ENCODE measurements at regions not wholly inside any gene's neighbourhood (a gene's known extent, or its start where the extent isn't known, plus 50 kb on each side); places are given as distances from the start of the nearest gene placed in this dataset.
"Not testable (repeated sequence)": the region's sequence is repeated elsewhere in the genome, so short reads cannot be mapped to it uniquely, and the experiment has no call there.

- no peaks in the 10 kb centered on the region; the same call in 1 of the 2 replicates for H3K27me3 ChIP-seq (ENCODE audit: control insufficient read depth, insufficient read depth, low read length)
- H3K4me3 ChIP-seq (ENCODE audit: low read depth, low read length) = no peak overlapping the region
Measured at GRCh38 chr4:97317671-97318070, 825.6 kb downstream of the STPG2 start.

GRCh38 chr4:97325751-97326150 lies 817.5 kb downstream of the STPG2 start:
- H3K27ac ChIP-seq (ENCODE audit: low read depth, low read length); H3K9ac ChIP-seq (ENCODE audit: low read depth, low read length); H3K9me3 ChIP-seq (ENCODE audit: control insufficient read depth, insufficient read depth, low read length); H3K4me1 ChIP-seq (ENCODE audit: control insufficient read depth, insufficient read depth, low read length); H3K27me3 ChIP-seq (ENCODE audit: control insufficient read depth, insufficient read depth, low read length); H3K36me3 ChIP-seq (ENCODE audit: control insufficient read depth, insufficient read depth, low read length); H3K4me3 ChIP-seq (ENCODE audit: low read depth, low read length): not testable (repeated sequence)

More at GRCh38 chr4:97317671-97318070, 825.6 kb downstream of the STPG2 start:
- H3K4me1 ChIP-seq (ENCODE audit: control insufficient read depth, insufficient read depth, low read length) = peaks cover 18% of the 10 kb centered on the region
- no peak overlapping the region for H3K9ac ChIP-seq (ENCODE audit: low read depth, low read length)
- H3K9me3 ChIP-seq (ENCODE audit: control insufficient read depth, insufficient read depth, low read length) = no peaks in the 10 kb centered on the region
- peak overlapping the region; percentile 67 for H3K27ac ChIP-seq (ENCODE audit: low read depth, low read length)
- no peaks in the 10 kb centered on the region for H3K36me3 ChIP-seq (ENCODE audit: control insufficient read depth, insufficient read depth, low read length)

DNA sequence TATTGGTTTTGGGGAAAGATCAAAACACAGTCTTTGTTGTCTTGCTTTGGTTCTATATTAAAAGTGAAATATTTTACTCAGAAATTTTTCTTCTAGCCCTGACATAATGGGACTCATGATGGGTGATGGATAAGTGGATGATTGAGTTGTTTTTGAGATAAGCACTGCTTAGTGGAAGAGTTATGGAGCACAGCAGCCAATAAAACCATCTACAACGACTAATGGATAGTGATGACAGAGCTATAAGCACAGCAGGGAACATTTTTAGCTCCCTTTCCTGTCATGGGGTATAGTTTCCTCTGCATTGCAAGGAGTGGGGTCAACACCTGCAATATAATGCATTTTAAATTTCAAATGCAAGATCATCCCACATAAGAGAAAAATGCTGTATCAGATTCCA lies 812.4 kb downstream of the STPG2 start:
- Histone ChIP-seq H3K27ac (ENCODE audit: low read depth, low read length) (no peak overlapping the region), H3K4me3 (ENCODE audit: low read depth, low read length) (no peak overlapping the region), H3K36me3 (ENCODE audit: control insufficient read depth, insufficient read depth, low read length) (no peaks in the 10 kb centered on the region), H3K4me1 (ENCODE audit: control insufficient read depth, insufficient read depth, low read length) (peaks cover 4% of the 10 kb centered on the region; the same call in 1 of the 2 replicates), H3K9ac (ENCODE audit: low read depth, low read length) (no peak overlapping the region), H3K9me3 (ENCODE audit: control insufficient read depth, insufficient read depth, low read length) (no peaks in the 10 kb centered on the region), H3K27me3 (ENCODE audit: control insufficient read depth, insufficient read depth, low read length) (no peaks in the 10 kb centered on the region)

DNA sequence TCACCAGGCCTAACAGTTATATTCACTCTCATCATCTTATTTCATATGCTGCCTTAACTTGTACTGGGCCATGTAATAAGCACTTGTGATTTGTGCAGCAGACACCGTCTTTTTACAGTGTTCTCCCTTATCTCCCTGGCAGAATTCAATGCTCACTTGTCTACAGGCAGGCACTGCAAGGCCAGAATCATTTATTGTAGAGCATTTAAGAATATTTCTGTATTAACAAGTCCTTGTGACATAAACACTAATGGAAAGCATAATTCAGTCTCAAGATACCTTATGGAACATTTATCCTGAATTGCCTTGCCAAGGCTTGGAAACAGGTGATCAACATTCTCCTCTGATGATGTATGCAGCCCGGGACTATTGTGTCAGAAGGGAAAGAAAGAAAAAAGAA lies 808.9 kb downstream of the STPG2 start:
- no peak overlapping the region for H3K9ac ChIP-seq (ENCODE audit: low read depth, low read length)
- H3K36me3 ChIP-seq (ENCODE audit: control insufficient read depth, insufficient read depth, low read length) = no peaks in the 10 kb centered on the region
- no peaks in the 10 kb centered on the region for H3K4me1 ChIP-seq (ENCODE audit: control insufficient read depth, insufficient read depth, low read length)
- no peak overlapping the region for H3K4me3 ChIP-seq (ENCODE audit: low read depth, low read length)
- H3K27ac ChIP-seq (ENCODE audit: low read depth, low read length) = no peak overlapping the region
- no peaks in the 10 kb centered on the region for H3K9me3 ChIP-seq (ENCODE audit: control insufficient read depth, insufficient read depth, low read length)
- no peaks in the 10 kb centered on the region for H3K27me3 ChIP-seq (ENCODE audit: control insufficient read depth, insufficient read depth, low read length)

GRCh38 chr4:97349468-97350186 lies 793.6 kb downstream of the STPG2 start:
- H3K4me3 ChIP-seq (ENCODE audit: low read depth, low read length) = no peak overlapping the region
- H3K27me3 ChIP-seq (ENCODE audit: control insufficient read depth, insufficient read depth, low read length) = no peaks in the 10 kb centered on the region
- H3K36me3 ChIP-seq (ENCODE audit: control insufficient read depth, insufficient read depth, low read length) = no peaks in the 10 kb centered on the region
- H3K27ac ChIP-seq (ENCODE audit: low read depth, low read length) = peak overlapping the region; percentile 51
- peaks cover 27% of the 10 kb centered on the region for H3K4me1 ChIP-seq (ENCODE audit: control insufficient read depth, insufficient read depth, low read length)
- no peak overlapping the region for H3K9ac ChIP-seq (ENCODE audit: low read depth, low read length)
- H3K9me3 ChIP-seq (ENCODE audit: control insufficient read depth, insufficient read depth, low read length) = no peaks in the 10 kb centered on the region

GRCh38 chr4:97353876-97354275 lies 789.4 kb downstream of the STPG2 start:
- Histone ChIP-seq H3K4me1 (ENCODE audit: control insufficient read depth, insufficient read depth, low read length) (peaks cover 17% of the 10 kb centered on the region), H3K4me3 (ENCODE audit: low read depth, low read length) (no peak overlapping the region), H3K9me3 (ENCODE audit: control insufficient read depth, insufficient read depth, low read length) (peaks cover 22% of the 10 kb centered on the region), H3K27ac (ENCODE audit: low read depth, low read length) (no peak overlapping the region), H3K36me3 (ENCODE audit: control insufficient read depth, insufficient read depth, low read length) (no peaks in the 10 kb centered on the region), H3K27me3 (ENCODE audit: control insufficient read depth, insufficient read depth, low read length) (no peaks in the 10 kb centered on the region), H3K9ac (ENCODE audit: low read depth, low read length) (no peak overlapping the region)

GRCh38 chr4:97359826-97360225 lies 783.5 kb downstream of the STPG2 start:
- H3K9ac ChIP-seq (ENCODE audit: low read depth, low read length) = no peak overlapping the region
- no peaks in the 10 kb centered on the region for H3K36me3 ChIP-seq (ENCODE audit: control insufficient read depth, insufficient read depth, low read length)
- no peaks in the 10 kb centered on the region for H3K4me1 ChIP-seq (ENCODE audit: control insufficient read depth, insufficient read depth, low read length)
- no peak overlapping the region for H3K4me3 ChIP-seq (ENCODE audit: low read depth, low read length)
- H3K9me3 ChIP-seq (ENCODE audit: control insufficient read depth, insufficient read depth, low read length) = peaks cover 25% of the 10 kb centered on the region
- no peaks in the 10 kb centered on the region for H3K27me3 ChIP-seq (ENCODE audit: control insufficient read depth, insufficient read depth, low read length)
- no peak overlapping the region for H3K27ac ChIP-seq (ENCODE audit: low read depth, low read length)

- Histone ChIP-seq H3K4me3 (ENCODE audit: low read depth, low read length) (no peak overlapping the region), H3K9me3 (ENCODE audit: control insufficient read depth, insufficient read depth, low read length) (peaks cover 25% of the 10 kb centered on the region), H3K36me3 (ENCODE audit: control insufficient read depth, insufficient read depth, low read length) (no peaks in the 10 kb centered on the region), H3K27me3 (ENCODE audit: control insufficient read depth, insufficient read depth, low read length) (no peaks in the 10 kb centered on the region), H3K4me1 (ENCODE audit: control insufficient read depth, insufficient read depth, low read length) (no peaks in the 10 kb centered on the region), H3K27ac (ENCODE audit: low read depth, low read length) (no peak overlapping the region), H3K9ac (ENCODE audit: low read depth, low read length) (no peak overlapping the region)
Measured at GRCh38 chr4:97360733-97361132, 782.5 kb downstream of the STPG2 start.

- no peaks in the 10 kb centered on the region for H3K27me3 ChIP-seq (ENCODE audit: control insufficient read depth, insufficient read depth, low read length)
- peaks cover 7% of the 10 kb centered on the region; the same call in 1 of the 2 replicates for H3K9me3 ChIP-seq (ENCODE audit: control insufficient read depth, insufficient read depth, low read length)
- no peak overlapping the region for H3K27ac ChIP-seq (ENCODE audit: low read depth, low read length)
- no peaks in the 10 kb centered on the region for H3K36me3 ChIP-seq (ENCODE audit: control insufficient read depth, insufficient read depth, low read length)
- H3K9ac ChIP-seq (ENCODE audit: low read depth, low read length) = no peak overlapping the region
- H3K4me3 ChIP-seq (ENCODE audit: low read depth, low read length) = no peak overlapping the region
- H3K4me1 ChIP-seq (ENCODE audit: control insufficient read depth, insufficient read depth, low read length) = no peaks in the 10 kb centered on the region
Measured at GRCh38 chr4:97367878-97368277, 775.4 kb downstream of the STPG2 start.

DNA sequence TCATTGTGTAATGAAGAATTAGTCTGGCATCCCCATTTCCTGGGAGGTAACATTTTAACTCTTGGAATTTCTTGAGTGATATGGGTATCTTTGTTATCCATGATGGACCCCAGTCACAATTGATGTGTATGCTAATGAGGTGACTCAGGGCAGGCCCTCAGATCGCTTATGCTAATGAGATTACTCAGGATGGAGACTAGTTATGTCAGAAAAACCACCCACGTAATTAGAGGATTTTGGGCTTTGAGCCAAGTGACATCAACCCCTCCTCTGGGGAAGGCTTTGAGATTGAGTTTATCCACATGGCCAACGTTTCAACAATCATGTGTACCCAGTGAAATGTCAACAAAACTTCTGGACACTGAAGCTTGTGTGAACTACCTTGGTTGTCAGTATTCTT lies 772.7 kb downstream of the STPG2 start:
- Histone ChIP-seq H3K36me3 (ENCODE audit: control insufficient read depth, insufficient read depth, low read length) (no peaks in the 10 kb centered on the region), H3K27ac (ENCODE audit: low read depth, low read length) (no peak overlapping the region), H3K9me3 (ENCODE audit: control insufficient read depth, insufficient read depth, low read length) (0 out of 2 replicates have a peak, but pooled peaks cover 5% of the 10 kb centered on the region), H3K27me3 (ENCODE audit: control insufficient read depth, insufficient read depth, low read length) (no peaks in the 10 kb centered on the region), H3K4me1 (ENCODE audit: control insufficient read depth, insufficient read depth, low read length) (no peaks in the 10 kb centered on the region; the same call in 1 of the 2 replicates), H3K9ac (ENCODE audit: low read depth, low read length) (no peak overlapping the region), H3K4me3 (ENCODE audit: low read depth, low read length) (no peak overlapping the region)

DNA sequence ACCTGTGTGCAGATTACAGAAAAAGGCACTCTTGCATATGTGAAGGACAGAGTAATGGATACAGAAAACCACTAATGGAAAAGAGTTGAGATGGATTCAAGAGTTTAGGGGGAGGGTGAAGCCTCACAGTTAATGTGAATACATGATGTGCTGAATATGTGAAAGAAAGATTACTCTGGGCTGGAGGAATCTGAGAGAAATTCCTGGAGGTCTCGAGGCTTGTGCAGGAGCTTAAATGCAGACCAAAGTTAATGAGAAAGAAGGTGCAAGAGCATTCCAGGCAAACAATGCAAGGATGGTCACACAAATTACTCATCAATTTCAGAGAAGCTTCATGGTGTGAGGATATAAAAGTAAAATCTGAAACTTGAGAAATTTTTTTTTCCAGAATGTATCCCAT lies 768.8 kb downstream of the STPG2 start:
- Histone ChIP-seq H3K4me1 (ENCODE audit: control insufficient read depth, insufficient read depth, low read length) (no peaks in the 10 kb centered on the region; the same call in 1 of the 2 replicates), H3K27ac (ENCODE audit: low read depth, low read length) (no peak overlapping the region), H3K4me3 (ENCODE audit: low read depth, low read length) (no peak overlapping the region), H3K9me3 (ENCODE audit: control insufficient read depth, insufficient read depth, low read length) (0 out of 2 replicates have a peak, but pooled peaks cover 3% of the 10 kb centered on the region), H3K27me3 (ENCODE audit: control insufficient read depth, insufficient read depth, low read length) (no peaks in the 10 kb centered on the region), H3K36me3 (ENCODE audit: control insufficient read depth, insufficient read depth, low read length) (no peaks in the 10 kb centered on the region), H3K9ac (ENCODE audit: low read depth, low read length) (no peak overlapping the region)

Data from HUES48 (cell line).